ENCODE measurements at regions not wholly inside any gene's neighbourhood (a gene's known extent, or its start where the extent isn't known, plus 50 kb on each side); places are given as distances from the start of the nearest gene placed in this dataset.

DNA sequence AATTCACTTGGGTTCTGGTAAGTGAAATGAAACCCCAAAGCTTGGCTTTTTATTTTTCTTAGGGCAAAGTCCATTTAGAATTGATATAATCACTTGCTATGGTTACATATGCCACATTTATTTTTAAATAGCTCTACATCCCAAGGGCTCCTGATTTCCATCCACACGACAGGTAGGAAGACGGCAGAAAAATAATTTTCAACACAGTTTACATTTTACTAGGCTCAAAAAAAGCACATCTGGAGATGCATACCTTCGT is 95.0 kb upstream of the EFNA5 start:
- Histone ChIP-seq H3K4me3 (ENCODE audit: low read length) (no peak overlapping the region), H3K9me2 (replicated peaks; ENCODE audit: low read length) (no peaks in the 10 kb centered on the region), H3K27me3 (ENCODE audit: low read length) (no peaks in the 10 kb centered on the region), H3K4me2 (ENCODE audit: low read length) (no peak overlapping the region), H3K79me2 (ENCODE audit: low read length) (no peaks in the 10 kb centered on the region), H3K36me3 (ENCODE audit: low read depth, low read length) (no peaks in the 10 kb centered on the region), H4K20me1 (ENCODE audit: low read length) (no peaks in the 10 kb centered on the region), H3K27ac (ENCODE audit: low read length) (no peak overlapping the region), H2AFZ (ENCODE audit: low read length) (no peak overlapping the region), H3F3A (ENCODE audit: low read length, unreplicated experiment) (no peaks in the 10 kb centered on the region), H3K4me1 (ENCODE audit: insufficient read depth, low read length) (no peaks in the 10 kb centered on the region), H3K9me3 (ENCODE audit: low read length) (no peaks in the 10 kb centered on the region), H3K9ac (ENCODE audit: low read length) (no peak overlapping the region)
- ChIA-PET CTCF (no interaction called here), POLR2A (ENCODE audit: unreplicated experiment) (no interaction called here)
- DNase-seq, result no peak
- TF ChIP-seq, protein P1, sequence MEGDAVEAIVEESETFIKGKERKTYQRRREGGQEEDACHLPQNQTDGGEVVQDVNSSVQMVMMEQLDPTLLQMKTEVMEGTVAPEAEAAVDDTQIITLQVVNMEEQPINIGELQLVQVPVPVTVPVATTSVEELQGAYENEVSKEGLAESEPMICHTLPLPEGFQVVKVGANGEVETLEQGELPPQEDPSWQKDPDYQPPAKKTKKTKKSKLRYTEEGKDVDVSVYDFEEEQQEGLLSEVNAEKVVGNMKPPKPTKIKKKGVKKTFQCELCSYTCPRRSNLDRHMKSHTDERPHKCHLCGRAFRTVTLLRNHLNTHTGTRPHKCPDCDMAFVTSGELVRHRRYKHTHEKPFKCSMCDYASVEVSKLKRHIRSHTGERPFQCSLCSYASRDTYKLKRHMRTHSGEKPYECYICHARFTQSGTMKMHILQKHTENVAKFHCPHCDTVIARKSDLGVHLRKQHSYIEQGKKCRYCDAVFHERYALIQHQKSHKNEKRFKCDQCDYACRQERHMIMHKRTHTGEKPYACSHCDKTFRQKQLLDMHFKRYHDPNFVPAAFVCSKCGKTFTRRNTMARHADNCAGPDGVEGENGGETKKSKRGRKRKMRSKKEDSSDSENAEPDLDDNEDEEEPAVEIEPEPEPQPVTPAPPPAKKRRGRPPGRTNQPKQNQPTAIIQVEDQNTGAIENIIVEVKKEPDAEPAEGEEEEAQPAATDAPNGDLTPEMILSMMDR (conservative IDR thresholded peaks at IDR 0.05; ENCODE audit: low read depth, low read length), result no peak
- TF ChIP-seq EZH2 (IDR thresholded peaks at IDR 0.05; ENCODE audit: low read length, unreplicated experiment) (no peak), EZH2phosphoT487 (IDR thresholded peaks at IDR 0.05; ENCODE audit: borderline replicate concordance, low read length) (no peak)
- BruUV-seq (replicated peaks), result no TSS peak
- intact Hi-C loops (cut with micrococcal nuclease), result no loop called here
- no peak for ATAC-seq

DNA sequence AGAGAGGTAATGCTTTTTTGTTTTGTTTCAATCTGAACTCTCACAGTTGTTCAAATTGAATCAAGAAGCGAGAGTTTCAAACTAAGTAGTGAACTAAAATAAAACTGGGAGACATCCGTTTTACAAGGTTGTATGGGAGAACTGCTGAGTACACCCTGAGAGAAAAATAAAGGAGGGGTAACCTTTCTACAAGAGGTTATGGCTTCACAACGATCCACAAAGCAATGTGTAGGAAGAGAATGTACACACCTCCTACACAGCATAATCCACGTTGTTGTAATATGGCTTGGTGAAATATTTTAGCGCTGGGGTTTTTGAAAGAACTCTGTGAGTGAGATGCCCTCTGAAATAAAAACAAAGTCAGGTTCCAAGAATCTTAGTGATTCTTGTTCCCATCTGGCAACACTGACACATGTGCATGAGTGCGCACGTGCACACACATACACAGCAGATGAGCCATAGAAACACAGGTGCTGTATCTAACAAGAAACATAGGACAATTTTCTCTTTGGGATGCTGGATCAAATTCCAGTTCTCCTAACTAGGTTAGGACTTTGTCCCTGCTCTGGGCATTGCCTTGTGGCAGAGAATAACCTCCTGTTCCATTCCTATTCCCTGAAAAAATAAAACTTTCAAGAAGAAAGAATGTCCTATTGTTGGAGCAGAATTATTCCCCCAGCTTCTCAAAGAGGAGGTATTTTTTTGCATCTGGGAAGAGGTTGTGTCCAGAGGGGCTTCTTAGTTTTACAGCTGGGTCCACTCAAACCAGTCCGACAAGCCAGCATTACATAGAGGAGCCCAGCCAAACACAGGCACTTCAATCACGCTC is 94.5 kb upstream of the EFNA5 start:
- Histone ChIP-seq H3K36me3 (ENCODE audit: low read depth, low read length) (no peaks in the 10 kb centered on the region), H3K27me3 (ENCODE audit: low read length) (no peaks in the 10 kb centered on the region), H3K27ac (ENCODE audit: low read length) (no peak overlapping the region), H3K4me2 (ENCODE audit: low read length) (no peak overlapping the region), H4K20me1 (ENCODE audit: low read length) (no peaks in the 10 kb centered on the region), H3K9me2 (replicated peaks; ENCODE audit: low read length) (no peaks in the 10 kb centered on the region), H3K9me3 (ENCODE audit: low read length) (no peaks in the 10 kb centered on the region), H3F3A (ENCODE audit: low read length, unreplicated experiment) (no peaks in the 10 kb centered on the region), H2AFZ (ENCODE audit: low read length) (no peak overlapping the region), H3K4me3 (ENCODE audit: low read length) (no peak overlapping the region), H3K79me2 (ENCODE audit: low read length) (no peaks in the 10 kb centered on the region), H3K9ac (ENCODE audit: low read length) (no peak overlapping the region), H3K4me1 (ENCODE audit: insufficient read depth, low read length) (no peaks in the 10 kb centered on the region)
- BruUV-seq (replicated peaks), result no TSS peak
- intact Hi-C loops (cut with micrococcal nuclease), result no loop called here
- TF ChIP-seq, protein P1 (conservative IDR thresholded peaks at IDR 0.05; ENCODE audit: low read depth, low read length), result no peak
- TF ChIP-seq EZH2phosphoT487 (IDR thresholded peaks at IDR 0.05; ENCODE audit: borderline replicate concordance, low read length) (no peak), EZH2 (IDR thresholded peaks at IDR 0.05; ENCODE audit: low read length, unreplicated experiment) (no peak)
- ATAC-seq, result no peak
- POLR2A ChIA-PET (ENCODE audit: unreplicated experiment), result no interaction called here
- CTCF ChIA-PET, result no interaction called here
- no peak for DNase-seq

DNA sequence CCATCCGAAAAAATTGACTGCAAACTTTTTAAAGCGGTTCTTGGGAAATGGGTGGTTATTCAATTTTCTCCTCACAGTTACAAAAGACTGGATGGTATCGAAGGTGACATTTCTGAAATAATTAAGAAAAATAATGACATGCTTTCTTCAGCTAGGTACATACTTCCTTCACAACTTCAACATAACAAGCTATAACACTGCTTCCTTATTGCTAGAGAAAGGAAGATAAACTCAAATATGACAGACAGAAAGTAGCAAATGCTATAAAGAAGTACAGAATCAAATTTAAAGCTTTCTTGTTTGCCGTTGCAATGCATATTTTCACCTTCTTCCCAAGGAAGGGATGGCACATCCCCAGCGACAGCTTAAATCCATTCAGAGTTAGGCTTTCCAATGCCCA is 93.5 kb upstream of the EFNA5 start:
- no peaks in the 10 kb centered on the region for H3K27me3 ChIP-seq (ENCODE audit: low read length)
- no peaks in the 10 kb centered on the region for H3K9me3 ChIP-seq (ENCODE audit: low read length)
- no TSS peak for BruUV-seq (replicated peaks)
- no peak overlapping the region for H3K9ac ChIP-seq (ENCODE audit: low read length)
- ATAC-seq (no peak), DNase-seq (no peak)
- no peak overlapping the region for H2AFZ ChIP-seq (ENCODE audit: low read length)
- ChIA-PET POLR2A (ENCODE audit: unreplicated experiment) (no interaction called here), CTCF (interaction anchor here (0.5 kb wide), 1 partner anchor 92 kb away, joined by 4 read pairs; no protein-coding TSS in a partner anchor)
- no peak overlapping the region for H3K27ac ChIP-seq (ENCODE audit: low read length)
- H3F3A ChIP-seq (ENCODE audit: low read length, unreplicated experiment), result no peaks in the 10 kb centered on the region
- H4K20me1 ChIP-seq (ENCODE audit: low read length), result no peaks in the 10 kb centered on the region
- H3K4me2 ChIP-seq (ENCODE audit: low read length), result no peak overlapping the region
- no peaks in the 10 kb centered on the region for H3K4me1 ChIP-seq (ENCODE audit: insufficient read depth, low read length)
- TF ChIP-seq EZH2 (IDR thresholded peaks at IDR 0.05; ENCODE audit: low read length, unreplicated experiment) (no peak), EZH2phosphoT487 (IDR thresholded peaks at IDR 0.05; ENCODE audit: borderline replicate concordance, low read length) (no peak)
- TF ChIP-seq, protein P1 (conservative IDR thresholded peaks at IDR 0.05; ENCODE audit: low read depth, low read length), result no peak
- no peak overlapping the region for H3K4me3 ChIP-seq (ENCODE audit: low read length)
- intact Hi-C loops (cut with micrococcal nuclease), result no loop called here
- H3K79me2 ChIP-seq (ENCODE audit: low read length), result no peaks in the 10 kb centered on the region
- no peaks in the 10 kb centered on the region for H3K9me2 ChIP-seq (replicated peaks; ENCODE audit: low read length)
- H3K36me3 ChIP-seq (ENCODE audit: low read depth, low read length), result no peaks in the 10 kb centered on the region

Data from PC-3 (cell line).